ENCODE measurements at regions not wholly inside any gene's neighbourhood (a gene's known extent, or its start where the extent isn't known, plus 50 kb on each side); places are given as distances from the start of the nearest gene placed in this dataset.

DNA sequence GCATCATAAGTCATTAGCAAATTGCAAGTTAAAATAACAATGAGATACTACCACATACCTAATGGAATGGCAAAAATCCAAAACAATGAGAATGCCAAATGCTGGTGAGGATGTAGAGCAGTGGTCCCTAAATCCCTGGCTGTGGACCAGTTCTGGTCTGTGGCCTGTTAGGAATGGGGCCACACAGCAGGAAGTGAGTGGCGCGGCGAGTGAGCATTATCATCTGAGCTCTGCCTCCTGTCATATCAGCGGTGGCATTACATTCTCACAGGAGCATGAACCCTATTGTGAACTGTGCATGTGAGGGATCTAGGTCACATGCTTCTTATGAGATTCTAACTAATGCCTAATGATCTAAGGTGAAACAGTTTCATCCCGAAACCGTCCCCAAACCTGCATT is 1694.4 kb downstream of the EFNB2 start:
- peaks cover 79% of the 10 kb centered on the region for H3K4me1 ChIP-seq (ENCODE audit: insufficient read depth, low read length)

GRCh38 chr13:104837756-104838155 is 1697.7 kb downstream of the EFNB2 start:
- Histone ChIP-seq H3K36me3 (ENCODE audit: insufficient read depth, low read length) (no peaks in the 10 kb centered on the region), H3K9ac (ENCODE audit: low read depth, low read length) (peak overlapping the region; percentile 67), H3K4me3 (ENCODE audit: low read depth in 1 of 2, low read length in 2 of 2) (peak overlapping the region; percentile 49 to 57; a peak in 3 of 4 replicates), H4K20me1 (ENCODE audit: insufficient read depth, low read length) (no peaks in the 10 kb centered on the region), H3K27ac (ENCODE audit: low read length) (peak overlapping the region; percentile 95), H3K4me1 (ENCODE audit: insufficient read depth, low read length) (peaks cover 73% of the 10 kb centered on the region), H3K4me2 (ENCODE audit: insufficient read depth, low read length) (peak overlapping the region; percentile 56), H2AFZ (ENCODE audit: low read depth, low read length) (peak overlapping the region; percentile 30), H3K9me3 (ENCODE audit: insufficient read depth, low read length, severe bottlenecking) (no peaks in the 10 kb centered on the region), H3K79me2 (ENCODE audit: insufficient read depth, low read length) (peaks cover 80% of the 10 kb centered on the region), H3K27me3 (ENCODE audit: insufficient read depth, low read length, poor library complexity) (no peaks in the 10 kb centered on the region)
- TF ChIP-seq EZH2 (IDR thresholded peaks at IDR 0.05; ENCODE audit: borderline replicate concordance, low read depth, low read length, severe bottlenecking) (no peak), CTCF (IDR thresholded peaks at IDR 0.05; ENCODE audit: borderline replicate concordance, extremely low read depth, low read length, poor library complexity, severe bottlenecking) (no peak)
- DNase-seq (peak; percentile 72), ATAC-seq (ENCODE audit: insufficient read depth, low read depth) (peak; percentile 75)

More for the DNA sequence above, 1694.4 kb downstream of the EFNB2 start:
- Histone ChIP-seq H3K79me2 (ENCODE audit: insufficient read depth, low read length) (peaks cover 47% of the 10 kb centered on the region), H3K9ac (ENCODE audit: low read depth, low read length) (no peak overlapping the region), H3K4me2 (ENCODE audit: insufficient read depth, low read length) (peak overlapping the region; percentile 14; the same call in 1 of the 2 replicates), H3K4me3 (ENCODE audit: low read depth in 1 of 2, low read length in 2 of 2) (no peak overlapping the region), H2AFZ (ENCODE audit: low read depth, low read length) (no peak overlapping the region), H3K27me3 (ENCODE audit: insufficient read depth, low read length, poor library complexity) (no peaks in the 10 kb centered on the region), H3K27ac (ENCODE audit: low read length) (peak overlapping the region; percentile 81; the same call in 1 of the 2 replicates), H4K20me1 (ENCODE audit: insufficient read depth, low read length) (no peaks in the 10 kb centered on the region), H3K36me3 (ENCODE audit: insufficient read depth, low read length) (no peaks in the 10 kb centered on the region), H3K9me3 (ENCODE audit: insufficient read depth, low read length, severe bottlenecking) (no peaks in the 10 kb centered on the region)
- peak; percentile 60 for DNase-seq
- peak; percentile 10; the same call in 2 of the 3 replicates for ATAC-seq (ENCODE audit: insufficient read depth, low read depth)
- no peak for TF ChIP-seq EZH2 (IDR thresholded peaks at IDR 0.05; ENCODE audit: borderline replicate concordance, low read depth, low read length, severe bottlenecking)
- no peak for TF ChIP-seq CTCF (IDR thresholded peaks at IDR 0.05; ENCODE audit: borderline replicate concordance, extremely low read depth, low read length, poor library complexity, severe bottlenecking)

- DNase-seq (peak; percentile 55), ATAC-seq (ENCODE audit: insufficient read depth, low read depth) (peak; percentile 12; the same call in 1 of the 3 replicates)
- TF ChIP-seq CTCF (IDR thresholded peaks at IDR 0.05; ENCODE audit: borderline replicate concordance, extremely low read depth, low read length, poor library complexity, severe bottlenecking) (no peak), EZH2 (IDR thresholded peaks at IDR 0.05; ENCODE audit: borderline replicate concordance, low read depth, low read length, severe bottlenecking) (no peak)
- no peaks in the 10 kb centered on the region for H3K9me3 ChIP-seq (ENCODE audit: insufficient read depth, low read length, severe bottlenecking)
- peak overlapping the region; percentile 67 for H3K9ac ChIP-seq (ENCODE audit: low read depth, low read length)
- H3K27me3 ChIP-seq (ENCODE audit: insufficient read depth, low read length, poor library complexity), result no peaks in the 10 kb centered on the region
- peak overlapping the region; percentile 19; the same call in 1 of the 2 replicates for H2AFZ ChIP-seq (ENCODE audit: low read depth, low read length)
- peak overlapping the region; percentile 15 to 57; a peak in 3 of 4 replicates for H3K4me3 ChIP-seq (ENCODE audit: low read depth in 1 of 2, low read length in 2 of 2)
- H3K79me2 ChIP-seq (ENCODE audit: insufficient read depth, low read length), result peaks cover 98% of the 10 kb centered on the region
- H3K36me3 ChIP-seq (ENCODE audit: insufficient read depth, low read length), result peaks cover 26% of the 10 kb centered on the region
- H3K4me2 ChIP-seq (ENCODE audit: insufficient read depth, low read length), result peak overlapping the region; percentile 60
- H4K20me1 ChIP-seq (ENCODE audit: insufficient read depth, low read length), result no peaks in the 10 kb centered on the region
- H3K4me1 ChIP-seq (ENCODE audit: insufficient read depth, low read length), result peaks cover 71% of the 10 kb centered on the region
- H3K27ac ChIP-seq (ENCODE audit: low read length), result peak overlapping the region; percentile 95
Observed at GRCh38 chr13:104833221-104833620, 1702.2 kb downstream of the EFNB2 start.
